ENCODE measurements at regions not wholly inside any gene's neighbourhood (a gene's known extent, or its start where the extent isn't known, plus 50 kb on each side); places are given as distances from the start of the nearest gene placed in this dataset.

DNA sequence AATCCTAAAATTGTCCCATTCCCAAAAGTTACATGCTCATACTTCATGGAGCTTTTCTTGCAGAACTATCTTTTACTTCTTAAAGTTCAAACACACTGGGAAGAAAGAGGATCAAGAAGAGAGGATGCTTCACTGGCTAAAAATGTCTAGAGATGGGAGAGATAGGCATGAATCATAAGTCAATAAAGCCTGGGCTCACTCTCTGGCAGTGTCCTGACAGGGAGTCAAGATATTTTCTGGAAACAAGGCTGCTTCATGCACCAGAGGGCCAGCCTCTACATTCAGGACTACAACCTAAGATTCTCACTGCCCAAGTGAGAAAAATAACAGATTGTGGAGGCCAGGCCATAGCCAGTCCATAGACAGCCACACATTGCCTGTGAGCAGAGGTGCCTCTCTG is 1358.4 kb downstream of the EFNA5 start:
- TF ChIP-seq CTCF (conservative IDR thresholded peaks at IDR 0.05) = no peak
- H3K36me3 Mint-ChIP-seq (ENCODE audit: insufficient read depth in 1 of 3, low read depth in 3 of 3) = no peaks in the 10 kb centered on the region

More for the DNA sequence above, 1358.4 kb downstream of the EFNA5 start:
- Histone ChIP-seq H4K91ac (ENCODE audit: insufficient read length, low read depth, low read length) (no peak overlapping the region), H4K8ac (replicated peaks; ENCODE audit: insufficient read length, low read depth, low read length) (no peak overlapping the region), H3K23ac (ENCODE audit: insufficient read length, low read depth, low read length) (no peak overlapping the region), H2AK5ac (ENCODE audit: insufficient read length, low read length) (no peak overlapping the region), H2BK12ac (ENCODE audit: insufficient read length, low read depth, low read length) (no peak overlapping the region), H3T11ph (ENCODE audit: low read length) (no peak overlapping the region), H2AFZ (ENCODE audit: low read length) (no peak overlapping the region), H3K4me2 (ENCODE audit: insufficient read depth, insufficient read length, low read length) (no peak overlapping the region), H3K4me1 (ENCODE audit: insufficient read depth, low read length) (peaks cover under 1% of the 10 kb centered on the region; the same call in 1 of the 2 replicates), H2BK15ac (ENCODE audit: low read depth, low read length) (no peak overlapping the region), H3K4ac (ENCODE audit: low read depth, low read length) (no peak overlapping the region), H4K20me1 (ENCODE audit: control insufficient read depth, insufficient read depth, insufficient read length) (no peaks in the 10 kb centered on the region), H3K79me1 (ENCODE audit: insufficient read depth, low read depth, low read length, poor library complexity, severe bottlenecking) (no peaks in the 10 kb centered on the region), H3K79me2 (ENCODE audit: insufficient read depth, low read length) (no peaks in the 10 kb centered on the region), H3K27me3 (ENCODE audit: insufficient read depth, low read length) (no peaks in the 10 kb centered on the region), H2BK20ac (ENCODE audit: low read depth, low read length, poor library complexity, severe bottlenecking) (no peak overlapping the region), H3K9ac (ENCODE audit: extremely low read depth, insufficient read length, low read length) (no peak overlapping the region), H3K56ac (ENCODE audit: insufficient read length, low read depth, low read length) (no peak overlapping the region), H2BK5ac (ENCODE audit: insufficient read length, low read length) (no peak overlapping the region), H3K27ac (ENCODE audit: insufficient read length, low read depth, low read length) (no peak overlapping the region), H4K5ac (ENCODE audit: insufficient read length, low read depth, low read length) (no peak overlapping the region), H3K23me2 (ENCODE audit: insufficient read length, low read depth, low read length, poor library complexity, severe bottlenecking) (no peaks in the 10 kb centered on the region), H3K18ac (ENCODE audit: insufficient read length, low read depth, low read length) (no peak overlapping the region), H3K9me3 (ENCODE audit: control insufficient read depth, low read depth, low read length) (no peaks in the 10 kb centered on the region), H3K14ac (ENCODE audit: insufficient read depth, low read length) (no peak overlapping the region), H2BK120ac (ENCODE audit: low read depth, low read length, poor library complexity, severe bottlenecking) (no peak overlapping the region)
- H3K27me3 Mint-ChIP-seq (ENCODE audit: low read depth) = no peaks in the 10 kb centered on the region
- no peak overlapping the region for H3K27ac Mint-ChIP-seq
- no peaks in the 10 kb centered on the region for H3K9me3 Mint-ChIP-seq
- H3K4me3 Mint-ChIP-seq = no peak overlapping the region
- no peak for DNase-seq
- H3K4me1 Mint-ChIP-seq = peaks cover 0 to 4% of the 10 kb centered on the region in 2 experiments; a peak in 3 of 4 replicates
